Ishikawa (cell line): ENCODE measurements at regions not wholly inside any gene's neighbourhood (a gene's known extent, or its start where the extent isn't known, plus 50 kb on each side); places are given as distances from the start of the nearest gene placed in this dataset.

Experiments
- CEBPB ChIP-seq: IDR thresholded peaks from 2 replicates; pipeline ENCODE4 v1.6.1; 2012
- CREB1 ChIP-seq: IDR thresholded peaks from 2 replicates; pipeline ENCODE4 v1.6.1; 2012; ENCODE audit warnings: low read depth
- EGR1 ChIP-seq: IDR thresholded peaks from 2 replicates; pipeline ENCODE4 v1.6.1; 2012
- EP300 ChIP-seq: IDR thresholded peaks from 2 replicates; pipeline ENCODE4 v1.6.1; 2012; ENCODE audit warnings: borderline replicate concordance
- FOXM1 ChIP-seq: IDR thresholded peaks from 2 replicates; pipeline ENCODE4 v1.6.1; 2012; ENCODE audit warnings: low read depth, borderline replicate concordance
- MAX ChIP-seq: IDR thresholded peaks from 2 replicates; pipeline ENCODE4 v1.6.1; 2012
- NFIC ChIP-seq: IDR thresholded peaks from 2 replicates; pipeline ENCODE4 v1.6.1; 2012
- RAD21 ChIP-seq: IDR thresholded peaks from 2 replicates; pipeline ENCODE4 v1.6.1; 2012; ENCODE audit warnings: low read depth
- REST ChIP-seq: IDR thresholded peaks from 2 replicates; pipeline ENCODE4 v1.6.1; 2012; ENCODE audit warnings: low read depth, mild to moderate bottlenecking
- TAF1 ChIP-seq: IDR thresholded peaks from 2 replicates; pipeline ENCODE4 v1.6.1; 2012; ENCODE audit warnings: low read depth, mild to moderate bottlenecking
- TCF12 ChIP-seq: IDR thresholded peaks from 2 replicates; pipeline ENCODE4 v1.6.1; 2012; ENCODE audit warnings: low read depth
- TEAD4 ChIP-seq: IDR thresholded peaks from 2 replicates; pipeline ENCODE4 v1.6.1; 2012
- USF1 ChIP-seq: IDR thresholded peaks from 2 replicates; pipeline ENCODE4 v1.6.1; 2012
- YY1 ChIP-seq: IDR thresholded peaks from 2 replicates; pipeline ENCODE4 v1.6.1; 2012; ENCODE audit warnings: low read depth
- ZBTB7A ChIP-seq: IDR thresholded peaks from 2 replicates; pipeline ENCODE4 v1.6.1; 2012; ENCODE audit warnings: low read depth

DNA sequence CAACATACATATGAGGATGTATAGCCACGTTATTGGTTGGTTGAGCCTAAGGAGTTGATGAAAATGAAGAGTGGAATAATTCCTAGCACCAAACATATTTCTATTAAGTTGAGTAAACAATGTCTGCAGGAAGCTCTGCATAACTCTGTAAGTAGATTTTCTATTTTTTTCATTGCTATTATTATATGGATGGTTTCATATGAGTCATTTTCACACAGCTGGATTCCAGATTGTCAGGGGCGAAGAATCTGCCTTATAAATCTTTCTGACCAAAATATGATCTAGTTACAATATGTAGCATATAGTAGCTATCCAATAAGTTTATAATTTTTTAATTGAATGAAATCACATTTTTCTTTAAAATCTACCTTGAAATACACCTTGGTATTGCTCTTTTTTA lies 468.0 kb upstream of the PKDCC start:
- no peak for TF ChIP-seq USF1
- TF ChIP-seq CEBPB = no peak
- no peak for TF ChIP-seq ZBTB7A
- TF ChIP-seq MAX = no peak
- no peak for TF ChIP-seq CREB1
- TF ChIP-seq EGR1 = no peak
- TF ChIP-seq TCF12 = no peak
- no peak for TF ChIP-seq YY1
- TF ChIP-seq FOXM1 = no peak
- TF ChIP-seq NFIC = no peak
- TF ChIP-seq RAD21 = no peak
- TF ChIP-seq TEAD4 = no peak
- no peak for TF ChIP-seq EP300
- TF ChIP-seq REST = no peak

GRCh38 chr2:41580806-41581205 lies 467.0 kb upstream of the PKDCC start:
- TF ChIP-seq RAD21 (no peak), TCF12 (no peak), MAX (no peak), CEBPB (no peak), EGR1 (no peak)

GRCh38 chr2:41595240-41595639 lies 452.6 kb upstream of the PKDCC start:
- TF ChIP-seq NFIC (no peak), TCF12 (no peak), USF1 (no peak), FOXM1 (no peak), RAD21 (no peak), TAF1 (no peak), TEAD4 (no peak), ZBTB7A (no peak), EP300 (no peak), CREB1 (no peak), MAX (no peak), YY1 (no peak), EGR1 (no peak), REST (no peak)

- TF ChIP-seq RAD21 (no peak), REST (no peak), CREB1 (no peak)
Observed at GRCh38 chr2:41597680-41598079, 450.1 kb upstream of the PKDCC start.

GRCh38 chr2:41598161-41598894 lies 449.5 kb upstream of the PKDCC start:
- TF ChIP-seq TCF12 (no peak), REST (no peak), EGR1 (no peak), TEAD4 (no peak)
